Tibial nerve (tissue), 4 donors: ENCODE measurements at regions not wholly inside any gene's neighbourhood (a gene's known extent, or its start where the extent isn't known, plus 50 kb on each side); places are given as distances from the start of the nearest gene placed in this dataset.

Experiments used
- DNase-seq, 2 donors: peaks; one replicate each; pipeline ENCODE4 v3.0.0-alpha.2; 2019; ENCODE audit warnings: low spot score in 2 of 2
- H3K27ac ChIP-seq, 4 donors: fragments of 200-600 bp; sonication (generic) in 3 of 4; one replicate each; pipeline ENCODE4 v1.5.1; 2017 to 2019; ENCODE audit warnings: mild to moderate bottlenecking in 1 of 4
- H3K27me3 ChIP-seq, 2 donors: fragments of 200-600 bp; sonication (generic) in 1 of 2; one replicate each; pipeline versions ENCODE4 v1.5.1 to v1.6.0; 2017 to 2019
- H3K36me3 ChIP-seq, 3 donors: fragments of 200-600 bp; sonication (generic); one replicate each; pipeline ENCODE4 v1.5.1; 2018 to 2019
- H3K4me1 ChIP-seq, 4 donors: fragments of 200-600 bp; sonication (generic) in 3 of 4; one replicate each; pipeline ENCODE4 v1.5.1; 2017 to 2019
- H3K4me3 ChIP-seq, 4 donors: fragments of 200-600 bp; sonication (generic) in 3 of 4; one replicate each; pipeline ENCODE4 v1.5.1; 2017 to 2019; ENCODE audit warnings: mild to moderate bottlenecking in 1 of 4, moderate library complexity in 1 of 4
- H3K9me3 ChIP-seq, 4 donors: fragments of 200-600 bp; sonication (generic) in 3 of 4; one replicate each; pipeline ENCODE4 v1.5.1; 2017 to 2019
- CTCF ChIP-seq, 5 experiments: fragments of 200-600 bp in 3 of 5; fragments of 450-650 bp in 2 of 5; sonication (generic) in 3 of 5; IDR thresholded peaks; one replicate each; pipeline ENCODE4 v1.5.1; 2016 to 2019; ENCODE audit warnings: antibody characterized with exemption in 5 of 5, mild to moderate bottlenecking in 3 of 5, moderate library complexity in 2 of 5
- EP300 ChIP-seq, 2 donors: sonication (generic); formaldehyde crosslinking; IDR thresholded peaks; one replicate each; pipeline ENCODE4 v1.6.1; 2017; ENCODE audit warnings: antibody characterized with exemption in 2 of 2, mild to moderate bottlenecking in 1 of 2
- POLR2A ChIP-seq, 2 donors: fragments of 450-650 bp; IDR thresholded peaks; one replicate each; pipeline ENCODE4 v1.6.1; 2017; ENCODE audit warnings: antibody characterized with exemption in 2 of 2, mild to moderate bottlenecking in 2 of 2, moderate library complexity in 2 of 2
- WGBS, 2 donors: methylation state at CpG; one replicate each; pipeline ENCODE4 v1.1.5; 2018; 5-methylcytosine and 5-hydroxymethylcytosine counted together

DNA sequence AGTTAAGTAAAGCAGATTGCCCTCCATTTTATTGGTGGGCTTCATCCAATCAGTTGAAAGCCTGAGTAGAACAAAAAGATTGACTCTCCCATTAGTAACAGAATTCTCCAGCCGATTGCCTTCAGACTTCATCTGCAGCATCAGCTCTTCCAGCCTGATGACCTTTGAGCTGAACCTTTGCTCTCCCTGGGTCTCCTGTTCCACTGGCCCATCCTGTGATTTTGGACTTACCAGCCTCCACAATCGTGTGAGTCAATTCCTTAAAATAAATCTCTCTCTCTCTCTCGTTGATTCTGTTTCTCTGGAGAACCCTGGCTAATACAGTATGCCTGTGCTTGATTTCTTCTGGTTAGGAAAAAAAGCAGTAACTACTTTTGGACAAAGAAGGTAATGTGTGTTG lies 121.9 kb downstream of the OSTF1 start:
- Histone ChIP-seq H3K4me1 (no peaks in the 10 kb centered on the region), H3K36me3 (no peaks in the 10 kb centered on the region), H3K9me3 (no peaks in the 10 kb centered on the region), H3K27ac (no peak overlapping the region), H3K27me3 (no peaks in the 10 kb centered on the region), H3K4me3 (no peak overlapping the region)
- TF ChIP-seq CTCF (IDR thresholded peaks at IDR 0.05) (no peak), POLR2A (IDR thresholded peaks at IDR 0.05) (no peak)
- 52 to 59% methylated on average over 3 of the region's 3 CpGs for WGBS, 2 donors
- no peak for DNase-seq

DNA sequence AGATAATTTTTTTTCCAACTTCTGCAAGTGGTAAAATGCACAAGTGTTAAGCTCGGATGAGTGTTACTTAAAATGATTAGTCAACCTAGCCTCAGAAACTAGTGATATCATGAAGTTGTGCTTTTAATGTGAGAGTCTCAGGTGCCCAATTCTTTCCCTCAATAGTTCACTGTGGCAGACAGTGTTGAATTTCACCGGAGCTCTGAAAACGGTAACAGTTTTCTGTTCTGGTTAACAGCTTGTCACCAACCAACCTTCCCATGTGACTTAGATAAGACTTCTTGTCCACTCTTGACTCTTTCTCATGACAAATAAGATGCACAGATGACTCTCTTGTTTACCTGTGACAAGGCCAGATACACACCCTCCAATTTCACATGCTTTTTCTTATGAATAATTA lies 125.5 kb downstream of the OSTF1 start:
- WGBS, 2 donors, result 82 to 84% methylated on average over 3 of the region's 3 CpGs
- H3K4me3 ChIP-seq, result no peak overlapping the region

GRCh38 chr9:75226403-75227139 lies 138.3 kb downstream of the OSTF1 start:
- no peaks in the 10 kb centered on the region for H3K27me3 ChIP-seq
- no peak overlapping the region for H3K4me3 ChIP-seq
- peaks cover 0 to 7% (median 0%) of the 10 kb centered on the region in 3 donors for H3K36me3 ChIP-seq
- peaks cover 0 to 29% (median 0%) of the 10 kb centered on the region in 4 donors for H3K9me3 ChIP-seq
- no peak for DNase-seq
- H3K27ac ChIP-seq, result no peak overlapping the region
- WGBS, 2 donors, result 75 to 78% methylated on average over 2 of the region's 2 CpGs
- TF ChIP-seq POLR2A (IDR thresholded peaks at IDR 0.05) (no peak), CTCF (IDR thresholded peaks at IDR 0.05) (no peak), EP300 (IDR thresholded peaks at IDR 0.05) (no peak)
- H3K4me1 ChIP-seq, result peaks cover 0 to 4% (median 2%) of the 10 kb centered on the region in 4 donors

More for the DNA sequence above, 125.5 kb downstream of the OSTF1 start:
- no peak for DNase-seq
- no peaks in the 10 kb centered on the region for H3K9me3 ChIP-seq
- peaks cover 0 to 10% (median 0%) of the 10 kb centered on the region in 3 donors for H3K36me3 ChIP-seq
- no peak for TF ChIP-seq POLR2A (IDR thresholded peaks at IDR 0.05)
- no peak for TF ChIP-seq EP300 (IDR thresholded peaks at IDR 0.05)
- TF ChIP-seq CTCF (IDR thresholded peaks at IDR 0.05), result no peak
- no peaks in the 10 kb centered on the region for H3K4me1 ChIP-seq
- H3K27me3 ChIP-seq, result no peaks in the 10 kb centered on the region
- H3K27ac ChIP-seq, result no peak overlapping the region

GRCh38 chr9:75228893-75229292 lies 140.6 kb downstream of the OSTF1 start:
- Histone ChIP-seq H3K4me3 (no peak overlapping the region), H3K9me3 (peaks cover 0 to 18% (median 0%) of the 10 kb centered on the region in 4 donors), H3K27me3 (no peaks in the 10 kb centered on the region), H3K4me1 (peaks cover 0 to 4% (median 2%) of the 10 kb centered on the region in 4 donors), H3K27ac (no peak overlapping the region), H3K36me3 (peaks cover 0 to 4% (median 0%) of the 10 kb centered on the region in 3 donors)
- DNase-seq, result no peak
- WGBS, 2 donors, result 69 to 77% methylated on average over 3 of the region's 3 CpGs
- TF ChIP-seq EP300 (IDR thresholded peaks at IDR 0.05), result no peak
- no peak for TF ChIP-seq POLR2A (IDR thresholded peaks at IDR 0.05)
- no peak for TF ChIP-seq CTCF (IDR thresholded peaks at IDR 0.05)

- H3K9me3 ChIP-seq, result peaks cover 0 to 9% (median 0%) of the 10 kb centered on the region in 4 donors
- H3K27ac ChIP-seq, result peak overlapping the region in 1 of 4 donors; percentile 57
- 75 to 88% methylated on average over 5 of the region's 5 CpGs for WGBS, 2 donors
- no peak for DNase-seq
- H3K27me3 ChIP-seq, result no peaks in the 10 kb centered on the region
- no peak overlapping the region for H3K4me3 ChIP-seq
- peaks cover 0 to 4% (median 0%) of the 10 kb centered on the region in 3 donors for H3K36me3 ChIP-seq
- TF ChIP-seq CTCF (IDR thresholded peaks at IDR 0.05) (no peak), EP300 (IDR thresholded peaks at IDR 0.05) (no peak), POLR2A (IDR thresholded peaks at IDR 0.05) (no peak)
- H3K4me1 ChIP-seq, result peaks cover 0 to 4% (median 2%) of the 10 kb centered on the region in 4 donors
Measured at GRCh38 chr9:75229605-75230332, 141.5 kb downstream of the OSTF1 start.
